HCEC 1CT (cell line): ENCODE measurements at regions not wholly inside any gene's neighbourhood (a gene's known extent, or its start where the extent isn't known, plus 50 kb on each side); places are given as distances from the start of the nearest gene placed in this dataset.
A peak's percentile ranks its signal among the peaks of the same experiment; 100 is the strongest.
"Not testable (repeated sequence)": the region's sequence is repeated elsewhere in the genome, so short reads cannot be mapped to it uniquely, and the experiment has no call there.

Source experiments
- DNase-seq: peaks from one replicate; pipeline ENCODE4 v3.0.0-alpha.2; 2017

- peak; percentile 84 for DNase-seq
These were observed 228.9 kb upstream of the PITRM1 start for GRCh38 chr10:3401491-3401938.

- DNase-seq, result peak; percentile 33
These were observed 227.8 kb upstream of the PITRM1 start for GRCh38 chr10:3400348-3400747.

- no peak for DNase-seq
These were observed 227.2 kb upstream of the PITRM1 start for GRCh38 chr10:3399756-3400155.

- DNase-seq, result no peak
These were observed 226.5 kb upstream of the PITRM1 start for GRCh38 chr10:3398825-3399646.

GRCh38 chr10:3397846-3398245, 225.3 kb upstream of the PITRM1 start:
- no peak for DNase-seq

GRCh38 chr10:3397231-3397630, 224.6 kb upstream of the PITRM1 start:
- DNase-seq, result no peak

GRCh38 chr10:3396116-3396515, 223.5 kb upstream of the PITRM1 start:
- no peak for DNase-seq

GRCh38 chr10:3395458-3395861, 222.9 kb upstream of the PITRM1 start:
- no peak for DNase-seq

GRCh38 chr10:3395041-3395440, 222.5 kb upstream of the PITRM1 start:
- DNase-seq, result no peak

- DNase-seq, result no peak
These were observed 221.4 kb upstream of the PITRM1 start for GRCh38 chr10:3393958-3394357.

GRCh38 chr10:3391657-3392056, 219.1 kb upstream of the PITRM1 start:
- DNase-seq, result peak; percentile 6

- no peak for DNase-seq
These were observed 216.5 kb upstream of the PITRM1 start for GRCh38 chr10:3389130-3389529.

GRCh38 chr10:3385487-3385886, 212.9 kb upstream of the PITRM1 start:
- no peak for DNase-seq

- no peak for DNase-seq
These were observed 209.5 kb upstream of the PITRM1 start for GRCh38 chr10:3382092-3382491.

GRCh38 chr10:3380406-3381050, 207.9 kb upstream of the PITRM1 start:
- DNase-seq, result no peak

- no peak for DNase-seq
These were observed 204.0 kb upstream of the PITRM1 start for GRCh38 chr10:3376631-3377030.

GRCh38 chr10:3375505-3375904, 202.9 kb upstream of the PITRM1 start:
- DNase-seq, result no peak

GRCh38 chr10:3374914-3375313, 202.3 kb upstream of the PITRM1 start:
- DNase-seq, result no peak

- not testable (repeated sequence) for DNase-seq
These were observed 200.9 kb upstream of the PITRM1 start for GRCh38 chr10:3373374-3374027.

GRCh38 chr10:3372281-3372680, 199.7 kb upstream of the PITRM1 start:
- DNase-seq, result no peak

GRCh38 chr10:3371624-3372023, 199.0 kb upstream of the PITRM1 start:
- DNase-seq, result not testable (repeated sequence)

GRCh38 chr10:3366735-3367405, 194.3 kb upstream of the PITRM1 start:
- DNase-seq, result no peak

GRCh38 chr10:3366043-3366442, 193.5 kb upstream of the PITRM1 start:
- DNase-seq, result no peak
